ENCODE measurements at regions not wholly inside any gene's neighbourhood (a gene's known extent, or its start where the extent isn't known, plus 50 kb on each side); places are given as distances from the start of the nearest gene placed in this dataset.

DNA sequence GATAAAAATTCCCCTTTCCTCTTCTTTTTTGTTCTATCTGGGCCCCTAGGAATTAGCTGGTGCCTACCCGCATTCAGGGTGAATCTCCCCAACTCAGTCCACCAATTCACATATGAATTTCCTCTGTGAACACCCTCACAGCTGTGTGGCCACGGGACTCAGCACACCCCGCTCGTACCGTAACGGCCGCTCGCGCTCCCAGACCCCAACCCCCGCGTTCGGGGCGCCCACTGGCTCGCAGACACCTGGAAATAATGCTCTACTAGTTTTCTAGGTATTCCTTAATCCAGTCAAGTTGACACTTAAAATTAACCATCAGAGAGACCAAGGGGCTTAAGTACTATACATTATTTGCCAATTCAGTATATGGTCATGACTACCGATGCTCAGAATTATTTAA, 1702.1 kb upstream of the PCDH20 start:
- TF ChIP-seq, protein P1, sequence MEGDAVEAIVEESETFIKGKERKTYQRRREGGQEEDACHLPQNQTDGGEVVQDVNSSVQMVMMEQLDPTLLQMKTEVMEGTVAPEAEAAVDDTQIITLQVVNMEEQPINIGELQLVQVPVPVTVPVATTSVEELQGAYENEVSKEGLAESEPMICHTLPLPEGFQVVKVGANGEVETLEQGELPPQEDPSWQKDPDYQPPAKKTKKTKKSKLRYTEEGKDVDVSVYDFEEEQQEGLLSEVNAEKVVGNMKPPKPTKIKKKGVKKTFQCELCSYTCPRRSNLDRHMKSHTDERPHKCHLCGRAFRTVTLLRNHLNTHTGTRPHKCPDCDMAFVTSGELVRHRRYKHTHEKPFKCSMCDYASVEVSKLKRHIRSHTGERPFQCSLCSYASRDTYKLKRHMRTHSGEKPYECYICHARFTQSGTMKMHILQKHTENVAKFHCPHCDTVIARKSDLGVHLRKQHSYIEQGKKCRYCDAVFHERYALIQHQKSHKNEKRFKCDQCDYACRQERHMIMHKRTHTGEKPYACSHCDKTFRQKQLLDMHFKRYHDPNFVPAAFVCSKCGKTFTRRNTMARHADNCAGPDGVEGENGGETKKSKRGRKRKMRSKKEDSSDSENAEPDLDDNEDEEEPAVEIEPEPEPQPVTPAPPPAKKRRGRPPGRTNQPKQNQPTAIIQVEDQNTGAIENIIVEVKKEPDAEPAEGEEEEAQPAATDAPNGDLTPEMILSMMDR (IDR thresholded peaks at IDR 0.05), result no peak
- no peak for TF ChIP-seq POLR2A (IDR thresholded peaks at IDR 0.05)
